IMR-90 (cell line): ENCODE measurements at regions not wholly inside any gene's neighbourhood (a gene's known extent, or its start where the extent isn't known, plus 50 kb on each side); places are given as distances from the start of the nearest gene placed in this dataset.

ENCODE experiments used
- ATAC-seq: fragments of 200-7000 bp; cut with Tn5 transposase; 2 replicates; pipeline ENCODE4 v1.9.1; 2020; ENCODE audit warnings: low read depth, mild to moderate bottlenecking, moderate library complexity
- BruUV-seq: library from RNA; stranded (reverse); fragments of 400-500 nt; replicated peaks from 2 replicates; lab custom pipeline; 2021; lab: Mats Ljungman, UMichigan
- CTCF ChIA-PET: fragments of 300-600 bp; formaldehyde crosslinking; extraction: SDS; loops from one replicate; lab custom pipeline; 2021; ENCODE audit warnings: antibody characterized with exemption; lab: Yijun Ruan, JAX
- POLR2A ChIA-PET: fragments of 300-600 bp; sonication (Branson Sonifier 250); formaldehyde crosslinking; loops from one replicate; lab custom pipeline; 2022; ENCODE audit warnings: antibody characterized with exemption; ENCODE audit not compliant: unreplicated experiment; lab: Charles Lee
- DNase-seq: peaks from one replicate; pipeline ENCODE4 v3.0.0; 2013
- H2AFZ ChIP-seq: replicated peaks from 2 replicates; pipeline ENCODE3; 2013; ENCODE audit warnings: low read length, mild to moderate bottlenecking; ENCODE audit not compliant: poor library complexity
- H2AK5ac ChIP-seq: 2 replicates; pipeline ENCODE4 v1.6.1; 2013; ENCODE audit warnings: low read depth, low read length, inconsistent platforms
- H2AK9ac ChIP-seq: replicated peaks from 2 replicates; pipeline ENCODE3; 2013; ENCODE audit warnings: mild to moderate bottlenecking, low read depth, low read length, moderate library complexity; ENCODE audit not compliant: poor library complexity
- H2BK120ac ChIP-seq: 2 replicates; pipeline ENCODE4 v1.6.1; 2013; ENCODE audit warnings: low read depth, low read length, inconsistent platforms
- H2BK15ac ChIP-seq: 3 replicates; pipeline ENCODE4 v1.6.1; 2013; ENCODE audit warnings: low read depth, low read length, inconsistent platforms
- H2BK20ac ChIP-seq: 2 replicates; pipeline ENCODE4 v1.6.1; 2013; ENCODE audit warnings: low read depth, mild to moderate bottlenecking, inconsistent platforms, low read length, moderate library complexity
- H2BK5ac ChIP-seq: 2 replicates; pipeline ENCODE4 v1.6.1; 2013; ENCODE audit warnings: mild to moderate bottlenecking, low read depth, low read length, inconsistent platforms; ENCODE audit not compliant: poor library complexity, severe bottlenecking
- H3K14ac ChIP-seq: replicated peaks from 2 replicates; pipeline ENCODE4 v1.6.1; 2013; ENCODE audit warnings: low read depth, low read length, inconsistent platforms
- H3K18ac ChIP-seq: 2 replicates; pipeline ENCODE4 v1.6.1; 2013; ENCODE audit warnings: low read depth, low read length, control low read depth
- H3K23ac ChIP-seq: 2 replicates; pipeline ENCODE4 v1.6.1; 2013; ENCODE audit warnings: low read depth, low read length, inconsistent platforms
- H3K27ac ChIP-seq: 2 replicates; pipeline ENCODE4 v1.5.1; 2013; ENCODE audit warnings: mild to moderate bottlenecking, control low read depth, low read length; ENCODE audit not compliant: insufficient read depth
- H3K27me3 ChIP-seq: 2 replicates; pipeline ENCODE4 v1.6.1; 2013; ENCODE audit warnings: low read length; ENCODE audit not compliant: control insufficient read depth, insufficient read depth
- H3K36me3 ChIP-seq: 2 replicates; pipeline ENCODE4 v1.6.1; 2013; ENCODE audit warnings: low read length, mixed read lengths; ENCODE audit not compliant: control insufficient read depth, insufficient read depth
- H3K4ac ChIP-seq: 2 replicates; pipeline ENCODE4 v1.6.1; 2013; ENCODE audit warnings: low read depth, low read length, inconsistent platforms
- H3K4me1 ChIP-seq: 2 replicates; pipeline ENCODE4 v1.6.1; 2013; ENCODE audit warnings: low read length, mixed read lengths; ENCODE audit not compliant: control insufficient read depth, insufficient read depth
- H3K4me2 ChIP-seq: 2 replicates; pipeline ENCODE4 v1.6.1; 2013; ENCODE audit warnings: low read depth, mild to moderate bottlenecking, control low read depth, low read length, moderate library complexity
- H3K4me3 ChIP-seq: 2 replicates; pipeline ENCODE4 v1.5.1; 2013; ENCODE audit warnings: low read depth, mild to moderate bottlenecking, control low read depth, low read length, moderate library complexity; ENCODE audit not compliant: insufficient read depth
- H3K56ac ChIP-seq: 2 replicates; pipeline ENCODE4 v1.6.1; 2013; ENCODE audit warnings: low read length, inconsistent platforms; ENCODE audit not compliant: insufficient read depth; ENCODE audit errors: extremely low read depth
- H3K79me1 ChIP-seq, 2 experiments: 2 replicates each; pipeline ENCODE4 v1.6.1; 2013; ENCODE audit warnings: low read length in 2 of 2, inconsistent platforms in 1 of 2, low read depth in 1 of 2
- H3K9ac ChIP-seq: 2 replicates; pipeline ENCODE4 v1.6.1; 2013; ENCODE audit warnings: low read depth, low read length, control low read depth
- H3K9me1 ChIP-seq: 2 replicates; pipeline ENCODE4 v1.6.1; 2013; ENCODE audit warnings: low read length, inconsistent platforms; ENCODE audit not compliant: insufficient read depth
- H3K9me3 ChIP-seq: 2 replicates; pipeline ENCODE4 v1.6.1; 2013; ENCODE audit warnings: low read length; ENCODE audit not compliant: control insufficient read depth, insufficient read depth
- H4K20me1 ChIP-seq: 2 replicates; pipeline ENCODE4 v1.6.1; 2013; ENCODE audit warnings: low read length, inconsistent platforms; ENCODE audit not compliant: insufficient read depth
- H4K5ac ChIP-seq: 2 replicates; pipeline ENCODE4 v1.6.1; 2013; ENCODE audit warnings: mild to moderate bottlenecking, low read depth, low read length, control low read depth
- H4K8ac ChIP-seq, 2 experiments: 2 replicates each; pipeline ENCODE4 v1.6.1; 2013; ENCODE audit warnings: low read depth in 2 of 2, low read length in 2 of 2, control low read depth in 1 of 2, inconsistent platforms in 1 of 2
- H4K91ac ChIP-seq: 2 replicates; pipeline ENCODE4 v1.6.1; 2013; ENCODE audit warnings: low read depth, low read length, inconsistent platforms; ENCODE audit not compliant: insufficient read depth
- MAFK ChIP-seq: IDR thresholded peaks from 2 replicates; pipeline ENCODE4 v1.6.1; 2012; ENCODE audit warnings: low read depth, low read length, improper control_type of control experiment
- WGBS, 2 experiments: methylation state at CpG; one replicate each; pipeline versions ENCODE4 v1.1.5 to v1.1.7; 2013; ENCODE audit warnings: missing lambda C conversion rate in 2 of 2; ENCODE audit not compliant: insufficient read length in 1 of 2; ENCODE audit errors: extremely low coverage in 2 of 2; 5-methylcytosine and 5-hydroxymethylcytosine counted together
- dilution Hi-C: fragments of 300-500 bp; cut with HindIII; formaldehyde crosslinking; loops from one replicate; pipeline ENCODE4 v1.14.3; 2018; ENCODE audit warnings: low sequenced_read_pairs; ENCODE audit not compliant: unreplicated experiment
- in situ Hi-C: fragments of 300-500 bp; cut with MboI; formaldehyde crosslinking; loops from 3 replicates; pipeline ENCODE4 v1.14.3; 2019; ENCODE audit warnings: low sequenced_read_pairs, inconsistent platforms, mixed read lengths
- intact Hi-C: fragments of 100-400 bp; cut with micrococcal nuclease; formaldehyde crosslinking; loops from 2 replicates; pipeline ENCODE4 v1.10.0; 2022

DNA sequence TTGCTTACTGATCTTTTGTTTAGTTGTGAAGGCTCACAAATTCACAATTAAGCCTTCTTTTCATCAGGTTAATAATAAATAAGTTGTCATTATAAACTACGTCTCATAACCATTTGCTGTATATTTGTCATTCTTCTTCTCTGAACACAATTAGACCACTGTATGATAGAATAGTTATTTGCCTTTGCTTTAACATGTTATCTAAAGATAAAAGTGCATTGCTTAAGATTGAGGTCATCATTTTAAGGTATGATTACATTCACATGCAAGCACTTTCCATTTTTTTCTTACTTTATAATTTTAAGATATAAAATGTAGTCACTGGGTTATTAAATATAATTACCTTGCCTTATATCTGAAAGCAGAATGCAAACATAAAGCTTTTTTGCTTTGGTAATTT is 80.1 kb upstream of the GLS start:
- ATAC-seq: no peak
- Histone ChIP-seq H3K4me1 (no peaks in the 10 kb centered on the region), H3K27ac (no peak overlapping the region), H3K4me2 (no peak overlapping the region), H3K14ac (no peak overlapping the region), H3K56ac (no peak overlapping the region), H2BK20ac (no peak overlapping the region), H2AK5ac (no peak overlapping the region), H3K27me3 (no peaks in the 10 kb centered on the region), H2BK120ac (no peak overlapping the region), H3K9ac (no peak overlapping the region), H4K20me1 (no peaks in the 10 kb centered on the region), H3K79me1 (no peaks in the 10 kb centered on the region), H4K5ac (no peak overlapping the region), H3K4ac (no peak overlapping the region), H2BK15ac (no peak overlapping the region), H3K23ac (no peak overlapping the region), H2BK5ac (no peak overlapping the region), H2AK9ac (no peak overlapping the region), H3K18ac (no peak overlapping the region), H3K36me3 (no peaks in the 10 kb centered on the region), H3K9me3 (no peaks in the 10 kb centered on the region), H3K9me1 (peaks cover 3% of the 10 kb centered on the region; the same call in 1 of the 2 replicates), H3K4me3 (no peak overlapping the region), H4K91ac (no peak overlapping the region), H4K8ac (no peak overlapping the region), H2AFZ (no peak overlapping the region)
- no peak for TF ChIP-seq MAFK
- BruUV-seq: no TSS peak
- intact Hi-C loops (loop anchor here (10.0 kb wide), 1 partner anchor 446 kb away; no protein-coding TSS in a partner anchor), in situ Hi-C loops (loop anchor here (10.0 kb wide), 1 partner anchor 716 kb away; no protein-coding TSS in a partner anchor), dilution Hi-C loops (no loop called here)
- no CpG with 5 or more reads among the region's 1 CpG for WGBS, 2 experiments
- peak; percentile 13 for DNase-seq
- ChIA-PET POLR2A (no interaction called here), CTCF (interaction anchor here (0.8 kb wide), 1 partner anchor 11 kb away, joined by 3 read pairs; no protein-coding TSS in a partner anchor)
